ENCODE measurements at regions not wholly inside any gene's neighbourhood (a gene's known extent, or its start where the extent isn't known, plus 50 kb on each side); places are given as distances from the start of the nearest gene placed in this dataset.

- no TSS peak for BruUV-seq (replicated peaks)
- Histone ChIP-seq H3K4me1 (ENCODE audit: control insufficient read depth, insufficient read depth, low read length) (no peaks in the 10 kb centered on the region), H3K9me3 (ENCODE audit: control insufficient read depth, insufficient read depth, low read depth, low read length) (no peaks in the 10 kb centered on the region), H3K27me3 (ENCODE audit: control insufficient read depth, insufficient read depth, low read length) (no peaks in the 10 kb centered on the region), H3K27ac (ENCODE audit: low read length) (no peak overlapping the region), H3K4me3 (ENCODE audit: low read depth in 2 of 2, low read length in 2 of 2) (no peak overlapping the region), H3K36me3 (ENCODE audit: control insufficient read depth, insufficient read depth, low read length) (no peaks in the 10 kb centered on the region)
- ATAC-seq (no peak), DNase-seq (ENCODE audit: low read depth, low spot score) (no peak)
- ChIA-PET CTCF (no interaction called here), POLR2A (no interaction called here)
- intact Hi-C loops (cut with micrococcal nuclease; ENCODE audit: unreplicated experiment) (no loop called here), in situ Hi-C loops (cut with HindIII; ENCODE audit: low pct_unique_long_range_greater_than_20kb, low sequenced_read_pairs) (no loop called here)
- TF ChIP-seq CTCF (IDR thresholded peaks at IDR 0.05) = no peak
- TF ChIP-seq REST (IDR thresholded peaks at IDR 0.05; ENCODE audit: insufficient read depth in 1 of 2, low read depth in 2 of 2, low read length in 1 of 2) = no peak
- TF ChIP-seq POLR2AphosphoS5 (IDR thresholded peaks at IDR 0.05; ENCODE audit: low read depth, low read length) = no peak
- TF ChIP-seq SIN3A (IDR thresholded peaks at IDR 0.05; ENCODE audit: borderline replicate concordance, insufficient read depth, low read depth, low read length) = no peak
- TF ChIP-seq TCF7L2 (IDR thresholded peaks at IDR 0.05; ENCODE audit: low read depth, low read length) = no peak
Observed at GRCh38 chr11:121780971-121781370, 328.2 kb upstream of the SORL1-AS1 start.

- no TSS peak for BruUV-seq (replicated peaks)
- TF ChIP-seq POLR2AphosphoS5 (IDR thresholded peaks at IDR 0.05; ENCODE audit: low read depth, low read length) (no peak), CTCF (IDR thresholded peaks at IDR 0.05) (no peak), SIN3A (IDR thresholded peaks at IDR 0.05; ENCODE audit: borderline replicate concordance, insufficient read depth, low read depth, low read length) (no peak), TCF7L2 (IDR thresholded peaks at IDR 0.05; ENCODE audit: low read depth, low read length) (no peak), REST (IDR thresholded peaks at IDR 0.05; ENCODE audit: insufficient read depth in 1 of 2, low read depth in 2 of 2, low read length in 1 of 2) (no peak)
- H3K27me3 ChIP-seq (ENCODE audit: control insufficient read depth, insufficient read depth, low read length) = no peaks in the 10 kb centered on the region
- in situ Hi-C loops (cut with HindIII; ENCODE audit: low pct_unique_long_range_greater_than_20kb, low sequenced_read_pairs) = no loop called here
- intact Hi-C loops (cut with micrococcal nuclease; ENCODE audit: unreplicated experiment) = no loop called here
- ATAC-seq = no peak
- CTCF ChIA-PET = no interaction called here
- no peak for DNase-seq (ENCODE audit: low read depth, low spot score)
- no peak overlapping the region for H3K27ac ChIP-seq (ENCODE audit: low read length)
- H3K4me3 ChIP-seq (ENCODE audit: low read depth in 2 of 2, low read length in 2 of 2) = no peak overlapping the region
- H3K9me3 ChIP-seq (ENCODE audit: control insufficient read depth, insufficient read depth, low read depth, low read length) = no peaks in the 10 kb centered on the region
- no peaks in the 10 kb centered on the region for H3K4me1 ChIP-seq (ENCODE audit: control insufficient read depth, insufficient read depth, low read length)
- H3K36me3 ChIP-seq (ENCODE audit: control insufficient read depth, insufficient read depth, low read length) = no peaks in the 10 kb centered on the region
- POLR2A ChIA-PET = no interaction called here
Observed at GRCh38 chr11:121777056-121777455, 324.3 kb upstream of the SORL1-AS1 start.

Measured in Panc1 (cell line).